HepG2 (cell line): ENCODE measurements at regions not wholly inside any gene's neighbourhood (a gene's known extent, or its start where the extent isn't known, plus 50 kb on each side); places are given as distances from the start of the nearest gene placed in this dataset.

Source experiments
- AHDC1 ChIP-seq: sonication (generic); formaldehyde crosslinking; IDR thresholded peaks from 2 replicates; pipeline ENCODE4 v1.5.1; 2020; ENCODE audit warnings: mild to moderate bottlenecking, missing genetic modification reagents, borderline replicate concordance
- CCDC6 ChIP-seq: sonication (generic); formaldehyde crosslinking; IDR thresholded peaks from 2 replicates; pipeline ENCODE4 v1.8.1; 2022; ENCODE audit warnings: mild to moderate bottlenecking, missing genetic modification reagents, moderate library complexity
- DRAP1 ChIP-seq: IDR thresholded peaks from 2 replicates; pipeline ENCODE4 v1.6.1; 2016; ENCODE audit warnings: missing genetic modification reagents, missing compliant biosample characterization
- FOXA3 ChIP-seq: IDR thresholded peaks from 2 replicates; pipeline ENCODE4 v1.6.1; 2016; ENCODE audit warnings: missing genetic modification reagents, missing compliant biosample characterization
- FOXP1 ChIP-seq, 2 experiments: fragments of 450-650 bp in 1 of 2; IDR thresholded peaks; 2 replicates each; pipeline ENCODE4 v1.6.1; 2017 to 2018; ENCODE audit warnings: antibody characterized with exemption in 1 of 2
- HNF1A ChIP-seq, 2 experiments: sonication (generic) in 1 of 2; formaldehyde crosslinking in 1 of 2; IDR thresholded peaks; 2 replicates each; pipeline versions ENCODE4 v1.4.0 to v1.6.1; 2016 to 2020; ENCODE audit warnings: borderline replicate concordance in 1 of 2, low read depth in 1 of 2, mild to moderate bottlenecking in 1 of 2, missing genetic modification reagents in 1 of 2
- HOXA3 ChIP-seq: sonication (generic); formaldehyde crosslinking; IDR thresholded peaks from 2 replicates; pipeline ENCODE4 v1.5.0; 2020; ENCODE audit warnings: missing genetic modification reagents
- ISL2 ChIP-seq: sonication (generic); formaldehyde crosslinking; IDR thresholded peaks from 2 replicates; pipeline ENCODE4 v1.5.0; 2020; ENCODE audit warnings: missing genetic modification reagents
- KAT7 ChIP-seq: IDR thresholded peaks from 2 replicates; pipeline ENCODE4 v1.6.1; 2018; ENCODE audit warnings: borderline replicate concordance, missing compliant biosample characterization
- NCOA2 ChIP-seq: sonication (generic); formaldehyde crosslinking; IDR thresholded peaks from 2 replicates; pipeline ENCODE4 v1.8.0; 2022; ENCODE audit warnings: inconsistent platforms
- NR2F2 ChIP-seq: IDR thresholded peaks from 2 replicates; pipeline ENCODE4 v1.6.1; 2012; ENCODE audit warnings: low read depth, inconsistent platforms, borderline replicate concordance
- ZNF7 ChIP-seq: IDR thresholded peaks from 2 replicates; pipeline ENCODE4 v1.6.1; 2016; ENCODE audit warnings: missing biosample characterization, missing genetic modification reagents
- ZZZ3 ChIP-seq: sonication (generic); formaldehyde crosslinking; IDR thresholded peaks from 2 replicates; pipeline ENCODE4 v1.4.0; 2020; ENCODE audit warnings: missing genetic modification reagents, mild to moderate bottlenecking, borderline replicate concordance
- TF ChIP-seq, protein P1 (sequence below): sonication (generic); formaldehyde crosslinking; IDR thresholded peaks from 2 replicates; pipeline ENCODE4 v1.4.0; 2020; ENCODE audit warnings: missing genetic modification reagents

DNA sequence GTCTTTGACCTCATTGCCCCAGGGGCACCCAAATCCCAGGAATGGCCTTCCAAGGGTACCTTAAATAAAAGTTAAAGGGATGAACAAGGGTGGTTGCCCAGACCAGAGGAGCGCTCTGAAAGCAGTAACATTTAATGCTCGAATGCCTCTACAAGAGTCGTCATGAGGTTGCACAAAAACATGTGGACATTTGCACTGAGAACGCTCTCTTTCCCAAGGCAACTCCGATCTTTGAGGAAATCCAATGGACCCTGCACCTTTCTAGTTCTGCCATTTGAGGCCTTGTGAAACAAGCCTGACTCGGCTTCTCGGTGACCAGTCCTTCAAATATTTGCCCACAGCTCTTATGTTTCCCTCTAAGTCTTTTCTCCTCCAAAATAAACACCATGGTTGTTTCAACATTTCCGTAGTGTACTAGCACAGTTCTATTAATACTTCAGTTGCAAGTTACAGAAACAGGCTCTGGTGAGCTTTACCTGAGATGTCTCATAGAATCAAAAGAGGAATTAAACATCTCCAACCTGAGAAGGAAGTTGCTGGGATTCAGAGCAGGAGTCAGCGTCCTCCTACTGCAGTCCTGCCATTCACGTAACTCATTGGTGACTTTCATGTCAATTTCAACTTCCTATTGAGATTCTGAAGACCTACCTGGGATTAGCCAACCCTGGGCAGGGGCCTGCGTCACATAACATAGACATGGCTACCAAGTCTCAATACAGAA, 168.8 kb upstream of the RAI14 start (continued):
- TF ChIP-seq, protein P1, sequence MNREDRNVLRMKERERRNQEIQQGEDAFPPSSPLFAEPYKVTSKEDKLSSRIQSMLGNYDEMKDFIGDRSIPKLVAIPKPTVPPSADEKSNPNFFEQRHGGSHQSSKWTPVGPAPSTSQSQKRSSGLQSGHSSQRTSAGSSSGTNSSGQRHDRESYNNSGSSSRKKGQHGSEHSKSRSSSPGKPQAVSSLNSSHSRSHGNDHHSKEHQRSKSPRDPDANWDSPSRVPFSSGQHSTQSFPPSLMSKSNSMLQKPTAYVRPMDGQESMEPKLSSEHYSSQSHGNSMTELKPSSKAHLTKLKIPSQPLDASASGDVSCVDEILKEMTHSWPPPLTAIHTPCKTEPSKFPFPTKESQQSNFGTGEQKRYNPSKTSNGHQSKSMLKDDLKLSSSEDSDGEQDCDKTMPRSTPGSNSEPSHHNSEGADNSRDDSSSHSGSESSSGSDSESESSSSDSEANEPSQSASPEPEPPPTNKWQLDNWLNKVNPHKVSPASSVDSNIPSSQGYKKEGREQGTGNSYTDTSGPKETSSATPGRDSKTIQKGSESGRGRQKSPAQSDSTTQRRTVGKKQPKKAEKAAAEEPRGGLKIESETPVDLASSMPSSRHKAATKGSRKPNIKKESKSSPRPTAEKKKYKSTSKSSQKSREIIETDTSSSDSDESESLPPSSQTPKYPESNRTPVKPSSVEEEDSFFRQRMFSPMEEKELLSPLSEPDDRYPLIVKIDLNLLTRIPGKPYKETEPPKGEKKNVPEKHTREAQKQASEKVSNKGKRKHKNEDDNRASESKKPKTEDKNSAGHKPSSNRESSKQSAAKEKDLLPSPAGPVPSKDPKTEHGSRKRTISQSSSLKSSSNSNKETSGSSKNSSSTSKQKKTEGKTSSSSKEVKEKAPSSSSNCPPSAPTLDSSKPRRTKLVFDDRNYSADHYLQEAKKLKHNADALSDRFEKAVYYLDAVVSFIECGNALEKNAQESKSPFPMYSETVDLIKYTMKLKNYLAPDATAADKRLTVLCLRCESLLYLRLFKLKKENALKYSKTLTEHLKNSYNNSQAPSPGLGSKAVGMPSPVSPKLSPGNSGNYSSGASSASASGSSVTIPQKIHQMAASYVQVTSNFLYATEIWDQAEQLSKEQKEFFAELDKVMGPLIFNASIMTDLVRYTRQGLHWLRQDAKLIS (CRISPR knock-in tag): no peak; the same call in 1 of the 2 replicates
- TF ChIP-seq HNF1A (IDR thresholded peaks at IDR 0.05; ENCODE audit: low read depth) (0 out of 2 replicates have a peak, but pooled peaks have one; percentile 55), HNF1A (CRISPR knock-in tag; IDR thresholded peaks at IDR 0.05; ENCODE audit: borderline replicate concordance) (peak; percentile 80; the same call in 1 of the 2 replicates), ISL2 (peak; percentile 94), CCDC6 (CRISPR knock-in tag) (peak; percentile 44; the same call in 1 of the 2 replicates), KAT7 (CRISPR knock-in tag) (peak; percentile 68; the same call in 1 of the 2 replicates), NCOA2 (peak; percentile 93), FOXA3 (CRISPR knock-in tag) (peak; percentile 95), ZNF7 (0 out of 2 replicates have a peak, but pooled peaks have one; percentile 23), ZZZ3 (no peak), HOXA3 (peak; percentile 78), FOXP1 (IDR thresholded peaks at IDR 0.05) (no peak), FOXP1 (CRISPR knock-in tag; IDR thresholded peaks at IDR 0.05) (peak; percentile 84), NR2F2 (0 out of 2 replicates have a peak, but pooled peaks have one; percentile 50), AHDC1 (CRISPR knock-in tag) (peak; percentile 88; the same call in 1 of the 2 replicates), DRAP1 (0 out of 2 replicates have a peak, but pooled peaks have one; percentile 10)
